DND-41 (cell line): ENCODE measurements at regions not wholly inside any gene's neighbourhood (a gene's known extent, or its start where the extent isn't known, plus 50 kb on each side); places are given as distances from the start of the nearest gene placed in this dataset.

Experiments
- ATAC-seq: fragments of 200-7000 bp; cut with Tn5 transposase; 3 replicates; pipeline ENCODE4 v1.9.1; 2021; ENCODE audit warnings: low read depth; ENCODE audit not compliant: insufficient read depth
- DNase-seq: peaks from one replicate; pipeline ENCODE4 v3.0.0-alpha.2; 2020
- H2AFZ ChIP-seq: 2 replicates; pipeline ENCODE4 v1.6.0; 2012; ENCODE audit warnings: low read depth, low read length
- H3K27ac ChIP-seq: 2 replicates; pipeline ENCODE4 v1.5.1; 2012; ENCODE audit warnings: low read length, inconsistent platforms
- H3K27me3 ChIP-seq: fragments of 200-600 bp; sonication (generic); 2 replicates; pipeline ENCODE4 v1.6.0; 2012; ENCODE audit warnings: low read length, mild to moderate bottlenecking, inconsistent platforms; ENCODE audit not compliant: insufficient read depth, poor library complexity
- H3K36me3 ChIP-seq: 2 replicates; pipeline ENCODE4 v1.5.1; 2012; ENCODE audit warnings: low read length, inconsistent platforms; ENCODE audit not compliant: insufficient read depth
- H3K4me1 ChIP-seq: 2 replicates; pipeline ENCODE4 v1.5.1; 2012; ENCODE audit warnings: mild to moderate bottlenecking, low read length; ENCODE audit not compliant: insufficient read depth
- H3K4me2 ChIP-seq: 2 replicates; pipeline ENCODE4 v1.6.0; 2012; ENCODE audit warnings: mild to moderate bottlenecking, moderate library complexity, low read length, inconsistent platforms; ENCODE audit not compliant: insufficient read depth
- H3K4me3 ChIP-seq, 2 experiments: fragments of 200-600 bp in 1 of 2; shearing (Covaris generic) in 1 of 2; 2 replicates each; pipeline ENCODE4 v1.5.1; 2012 to 2016; ENCODE audit warnings: inconsistent platforms in 2 of 2, low read length in 2 of 2, mild to moderate bottlenecking in 2 of 2, low read depth in 1 of 2, moderate library complexity in 1 of 2
- H3K79me2 ChIP-seq: 2 replicates; pipeline ENCODE4 v1.6.0; 2012; ENCODE audit warnings: low read length, inconsistent platforms; ENCODE audit not compliant: insufficient read depth
- H3K9ac ChIP-seq: 2 replicates; pipeline ENCODE4 v1.6.0; 2012; ENCODE audit warnings: low read depth, mild to moderate bottlenecking, inconsistent platforms, low read length, moderate library complexity
- H3K9me3 ChIP-seq: 2 replicates; pipeline ENCODE4 v1.5.1; 2012; ENCODE audit warnings: low read length, moderate library complexity, mild to moderate bottlenecking, inconsistent platforms; ENCODE audit not compliant: insufficient read depth, severe bottlenecking
- H4K20me1 ChIP-seq: 2 replicates; pipeline ENCODE4 v1.6.0; 2012; ENCODE audit warnings: low read length; ENCODE audit not compliant: insufficient read depth
- CTCF ChIP-seq: IDR thresholded peaks from 2 replicates; pipeline ENCODE4 v1.5.1; 2012; ENCODE audit warnings: borderline replicate concordance, low read length, moderate library complexity, mild to moderate bottlenecking; ENCODE audit not compliant: poor library complexity, severe bottlenecking; ENCODE audit errors: extremely low read depth
- EZH2 ChIP-seq: IDR thresholded peaks from 3 replicates; pipeline ENCODE4 v1.6.1; 2012; ENCODE audit warnings: borderline replicate concordance, low read depth, mild to moderate bottlenecking, moderate library complexity, low read length, inconsistent platforms; ENCODE audit not compliant: severe bottlenecking

- Histone ChIP-seq H3K27me3 (no peaks in the 10 kb centered on the region), H3K9ac (no peak overlapping the region), H3K9me3 (no peaks in the 10 kb centered on the region), H3K4me2 (no peak overlapping the region), H3K4me1 (no peaks in the 10 kb centered on the region), H3K79me2 (no peaks in the 10 kb centered on the region), H3K36me3 (no peaks in the 10 kb centered on the region), H2AFZ (no peak overlapping the region), H3K4me3 (no peak overlapping the region), H4K20me1 (no peaks in the 10 kb centered on the region), H3K27ac (no peak overlapping the region)
- no peak for TF ChIP-seq CTCF
- no peak for TF ChIP-seq EZH2
- ATAC-seq (no peak), DNase-seq (no peak)
Observed at GRCh38 chr10:111565542-111565941, 488.7 kb downstream of the ADRA2A start.

GRCh38 chr10:111578076-111578475 lies 501.2 kb downstream of the ADRA2A start:
- ATAC-seq, result no peak
- TF ChIP-seq EZH2, result no peak
- Histone ChIP-seq H3K4me1 (no peaks in the 10 kb centered on the region), H3K9ac (no peak overlapping the region), H3K4me3 (no peak overlapping the region), H3K9me3 (no peaks in the 10 kb centered on the region), H3K79me2 (no peaks in the 10 kb centered on the region), H4K20me1 (no peaks in the 10 kb centered on the region), H2AFZ (no peak overlapping the region), H3K27me3 (no peaks in the 10 kb centered on the region), H3K4me2 (no peak overlapping the region), H3K27ac (no peak overlapping the region), H3K36me3 (no peaks in the 10 kb centered on the region)
- no peak for DNase-seq

- TF ChIP-seq EZH2, result no peak
- no peak for TF ChIP-seq CTCF
- Histone ChIP-seq H3K4me2 (no peak overlapping the region), H3K4me1 (no peaks in the 10 kb centered on the region), H3K9ac (no peak overlapping the region), H3K36me3 (no peaks in the 10 kb centered on the region), H3K9me3 (no peaks in the 10 kb centered on the region), H2AFZ (no peak overlapping the region), H3K79me2 (no peaks in the 10 kb centered on the region), H4K20me1 (no peaks in the 10 kb centered on the region), H3K27me3 (no peaks in the 10 kb centered on the region), H3K4me3 (no peak overlapping the region), H3K27ac (no peak overlapping the region)
- DNase-seq (no peak), ATAC-seq (no peak)
Observed at GRCh38 chr10:111579473-111579872, 502.6 kb downstream of the ADRA2A start.

GRCh38 chr10:111590703-111591102 lies 513.9 kb downstream of the ADRA2A start:
- no peak for TF ChIP-seq CTCF
- TF ChIP-seq EZH2, result no peak
- H3K27ac ChIP-seq, result no peak overlapping the region
- no peak overlapping the region for H3K4me3 ChIP-seq
- H4K20me1 ChIP-seq, result no peaks in the 10 kb centered on the region
- no peak overlapping the region for H3K9ac ChIP-seq
- ATAC-seq, result no peak
- H3K36me3 ChIP-seq, result no peaks in the 10 kb centered on the region
- H3K4me2 ChIP-seq, result no peak overlapping the region
- DNase-seq, result no peak
- H3K9me3 ChIP-seq, result no peaks in the 10 kb centered on the region
- no peak overlapping the region for H2AFZ ChIP-seq
- H3K27me3 ChIP-seq, result no peaks in the 10 kb centered on the region
- H3K4me1 ChIP-seq, result no peaks in the 10 kb centered on the region
- H3K79me2 ChIP-seq, result no peaks in the 10 kb centered on the region
